Retinal pigment epithelial cell (primary cell): ENCODE measurements at regions not wholly inside any gene's neighbourhood (a gene's known extent, or its start where the extent isn't known, plus 50 kb on each side); places are given as distances from the start of the nearest gene placed in this dataset.
A peak's percentile ranks its signal among the peaks of the same experiment; 100 is the strongest.

Source experiments
- DNase-seq: peaks from one replicate; pipeline ENCODE4 v3.0.0-alpha.2; 2010; ENCODE audit warnings: low read depth
- H3K4me3 ChIP-seq: 2 replicates; pipeline ENCODE4 v1.5.1; 2011; ENCODE audit warnings: mild to moderate bottlenecking, low read length, control low read depth, moderate library complexity
- TF ChIP-seq, protein P1 (sequence below): conservative IDR thresholded peaks from 2 replicates; pipeline ENCODE4 v1.5.1; 2011; ENCODE audit warnings: low read depth, low read length, control low read depth, inconsistent platforms

DNA sequence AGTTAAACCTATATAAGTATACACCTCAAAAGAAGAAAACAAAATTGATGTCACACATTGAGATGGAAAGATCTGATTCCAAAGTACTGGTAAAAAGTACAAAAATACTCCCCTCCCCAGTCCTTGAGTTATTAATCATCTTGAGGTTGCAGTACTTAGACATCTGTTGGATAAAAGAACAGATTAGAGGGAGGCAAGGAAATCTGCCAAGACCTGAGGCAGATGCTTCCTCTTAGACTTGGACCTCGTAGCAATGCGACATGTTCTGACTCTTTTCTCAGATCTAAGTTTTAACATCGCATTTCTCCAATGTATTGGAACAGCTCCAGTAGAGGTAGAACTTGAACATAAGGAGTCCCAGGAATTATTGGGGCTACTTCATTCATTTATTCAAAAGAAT is 187.9 kb upstream of the GRIN2B start:
- no peak overlapping the region for H3K4me3 ChIP-seq
- no peak for DNase-seq

DNA sequence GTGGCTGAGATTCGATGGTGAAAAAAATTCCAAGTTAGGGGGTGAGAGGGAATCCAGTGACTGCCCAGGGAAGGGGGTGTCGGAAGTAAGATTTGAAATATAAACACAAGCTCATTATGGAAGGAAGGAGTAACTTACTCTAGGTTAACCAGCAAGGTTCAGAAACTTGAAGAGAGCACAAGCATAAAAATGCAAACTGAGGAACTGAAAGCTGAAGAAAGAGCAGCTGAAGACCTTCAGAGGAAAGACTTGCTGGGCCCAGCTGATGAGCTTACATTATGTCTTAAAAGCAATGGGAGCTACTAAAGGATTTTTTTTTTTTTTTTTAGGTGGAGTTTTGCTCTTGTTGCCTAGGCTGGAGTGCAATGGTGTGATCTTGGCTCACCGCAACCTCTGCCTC is 189.7 kb upstream of the GRIN2B start:
- H3K4me3 ChIP-seq: no peak overlapping the region
- no peak for DNase-seq
- TF ChIP-seq, protein P1, sequence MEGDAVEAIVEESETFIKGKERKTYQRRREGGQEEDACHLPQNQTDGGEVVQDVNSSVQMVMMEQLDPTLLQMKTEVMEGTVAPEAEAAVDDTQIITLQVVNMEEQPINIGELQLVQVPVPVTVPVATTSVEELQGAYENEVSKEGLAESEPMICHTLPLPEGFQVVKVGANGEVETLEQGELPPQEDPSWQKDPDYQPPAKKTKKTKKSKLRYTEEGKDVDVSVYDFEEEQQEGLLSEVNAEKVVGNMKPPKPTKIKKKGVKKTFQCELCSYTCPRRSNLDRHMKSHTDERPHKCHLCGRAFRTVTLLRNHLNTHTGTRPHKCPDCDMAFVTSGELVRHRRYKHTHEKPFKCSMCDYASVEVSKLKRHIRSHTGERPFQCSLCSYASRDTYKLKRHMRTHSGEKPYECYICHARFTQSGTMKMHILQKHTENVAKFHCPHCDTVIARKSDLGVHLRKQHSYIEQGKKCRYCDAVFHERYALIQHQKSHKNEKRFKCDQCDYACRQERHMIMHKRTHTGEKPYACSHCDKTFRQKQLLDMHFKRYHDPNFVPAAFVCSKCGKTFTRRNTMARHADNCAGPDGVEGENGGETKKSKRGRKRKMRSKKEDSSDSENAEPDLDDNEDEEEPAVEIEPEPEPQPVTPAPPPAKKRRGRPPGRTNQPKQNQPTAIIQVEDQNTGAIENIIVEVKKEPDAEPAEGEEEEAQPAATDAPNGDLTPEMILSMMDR: no peak

More for the DNA sequence above, 187.9 kb upstream of the GRIN2B start:
- TF ChIP-seq, protein P1: no peak

DNA sequence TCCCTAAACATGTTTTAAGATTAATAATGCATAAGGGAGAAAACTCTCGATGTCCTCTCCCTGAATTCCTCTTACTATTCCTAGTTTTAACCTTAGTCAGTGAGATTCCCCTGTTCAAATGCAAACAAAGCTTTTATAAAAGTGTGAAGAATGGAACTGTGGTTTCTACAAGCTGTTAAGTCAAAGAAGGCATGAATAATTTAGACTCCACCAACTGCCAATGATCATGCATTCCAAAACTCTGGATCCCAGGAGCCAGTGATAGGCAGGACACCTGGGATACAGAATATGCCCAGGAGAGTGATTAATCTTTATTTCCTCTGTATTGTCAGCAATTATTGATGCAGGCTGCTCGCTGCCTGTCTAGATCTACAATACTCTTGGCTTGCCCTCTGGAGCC is 190.3 kb upstream of the ATF7IP start:
- H3K4me3 ChIP-seq: no peak overlapping the region
- TF ChIP-seq, protein P1: no peak
- DNase-seq: no peak

DNA sequence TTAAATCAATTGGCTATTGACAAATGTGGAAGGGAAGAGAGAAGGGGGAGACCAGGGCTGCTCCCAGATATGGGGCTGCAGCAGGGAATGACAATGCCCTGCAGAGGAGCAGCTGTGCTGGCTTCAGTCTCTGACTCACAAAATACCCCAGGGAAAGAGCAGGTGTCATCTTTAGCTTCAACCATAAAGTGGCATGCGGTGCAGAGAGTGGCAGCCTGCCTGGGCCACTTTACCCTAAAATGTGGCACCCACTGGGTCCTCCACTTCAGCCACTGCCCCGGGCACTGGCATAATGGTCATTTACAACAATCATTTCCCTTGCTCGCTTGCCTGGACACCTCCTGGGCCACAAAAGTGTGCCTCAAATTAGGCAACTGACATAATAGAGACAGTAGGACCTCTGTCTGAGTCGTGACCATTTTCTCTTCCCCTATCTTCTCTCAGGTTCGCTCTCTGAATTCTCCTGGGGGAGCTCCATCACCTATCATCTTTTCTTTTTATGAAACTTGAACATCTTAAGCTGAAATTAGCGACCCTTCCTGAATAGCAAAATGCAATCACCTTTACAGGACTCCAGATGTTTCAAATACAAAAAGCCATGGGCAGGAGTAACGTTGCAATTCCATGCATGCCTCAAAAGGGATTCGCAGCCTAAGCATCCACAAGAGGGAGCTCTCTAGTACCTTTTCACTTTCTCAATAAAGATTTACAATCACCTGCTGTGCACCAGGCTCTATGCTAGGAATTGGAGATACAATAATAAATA is 179.9 kb upstream of the ATF7IP start:
- H3K4me3 ChIP-seq: no peak overlapping the region
- DNase-seq: no peak
- TF ChIP-seq, protein P1: peak; percentile 87

DNA sequence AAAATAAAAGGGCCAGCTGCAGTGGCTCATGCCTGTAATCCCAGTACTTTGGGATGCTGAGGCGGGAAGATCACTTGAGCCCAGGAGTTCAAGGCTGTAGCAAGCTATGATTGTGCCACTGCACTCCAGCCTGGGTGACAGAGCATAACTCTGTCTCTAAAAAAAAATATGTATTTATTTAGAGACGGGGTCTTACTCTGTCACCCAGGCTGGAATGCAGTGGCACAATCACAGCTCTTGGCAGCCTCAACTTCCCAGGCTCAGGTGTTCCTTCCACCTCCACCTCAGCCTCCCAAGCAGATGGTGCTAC is 179.3 kb upstream of the ATF7IP start:
- no peak for DNase-seq
- TF ChIP-seq, protein P1: no peak
- no peak overlapping the region for H3K4me3 ChIP-seq

DNA sequence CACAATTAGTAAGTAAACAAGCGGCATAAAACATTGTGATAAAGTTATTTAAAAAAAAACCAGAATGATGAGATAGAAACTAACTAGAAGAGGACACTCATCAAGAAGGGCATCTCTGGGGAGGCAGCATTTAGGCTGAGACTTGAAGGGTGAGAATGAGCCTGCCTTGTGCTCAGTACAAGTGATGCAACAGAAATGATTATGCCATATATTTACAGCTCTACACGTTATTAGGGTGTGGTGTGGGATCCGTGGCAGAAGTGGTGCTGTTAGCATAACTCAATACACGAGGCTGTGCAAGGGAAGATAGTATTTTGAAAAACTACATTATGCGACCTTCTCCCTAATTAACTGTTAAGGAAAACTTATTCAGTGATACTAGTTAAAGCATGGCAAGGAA is 178.5 kb upstream of the ATF7IP start:
- DNase-seq: no peak
- no peak overlapping the region for H3K4me3 ChIP-seq
- TF ChIP-seq, protein P1: no peak

DNA sequence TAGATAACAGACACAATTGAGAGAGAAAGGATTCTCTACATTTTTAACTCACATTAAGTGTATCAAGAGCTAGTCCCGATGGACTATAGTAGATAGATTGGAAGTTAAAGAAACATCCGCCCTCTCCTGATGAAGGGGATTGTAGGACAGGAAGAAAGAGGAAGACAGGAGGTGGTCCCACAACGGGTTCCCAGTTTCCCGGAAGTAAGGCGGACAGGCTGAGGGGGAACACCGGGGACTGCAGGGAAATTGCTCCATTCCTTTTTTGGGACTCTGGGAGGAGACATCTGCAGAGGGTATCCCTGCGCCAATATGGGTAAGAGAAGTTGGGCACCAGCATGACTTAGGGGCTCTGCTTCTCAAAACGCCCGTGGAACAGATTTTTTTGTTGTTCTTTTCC is 177.5 kb upstream of the ATF7IP start:
- H3K4me3 ChIP-seq: no peak overlapping the region
- TF ChIP-seq, protein P1: no peak
- DNase-seq: no peak
